MG63 (cell line): ENCODE measurements at regions not wholly inside any gene's neighbourhood (a gene's known extent, or its start where the extent isn't known, plus 50 kb on each side); places are given as distances from the start of the nearest gene placed in this dataset.
"Not testable (repeated sequence)": the region's sequence is repeated elsewhere in the genome, so short reads cannot be mapped to it uniquely, and the experiment has no call there.

Experiments used
- DNase-seq: peaks from one replicate; pipeline ENCODE4 v3.0.0-alpha.2; 2020
- H3K27me3 ChIP-seq: fragments of 250-450 bp; sonication (Bioruptor Pico); 2 replicates; pipeline ENCODE4 v1.5.1; 2020; ENCODE audit warnings: mild to moderate bottlenecking, moderate library complexity
- H3K36me3 ChIP-seq: fragments of 250-450 bp; sonication (Bioruptor Pico); 2 replicates; pipeline ENCODE4 v1.5.1; 2020; ENCODE audit warnings: mild to moderate bottlenecking, moderate library complexity
- H3K4me3 ChIP-seq: fragments of 250-450 bp; sonication (Bioruptor Pico); 2 replicates; pipeline ENCODE4 v1.5.1; 2020; ENCODE audit warnings: mild to moderate bottlenecking, moderate library complexity
- H3K9me3 ChIP-seq: fragments of 250-450 bp; sonication (Bioruptor Pico); 2 replicates; pipeline ENCODE4 v1.5.1; 2020; ENCODE audit warnings: mild to moderate bottlenecking, moderate library complexity

DNA sequence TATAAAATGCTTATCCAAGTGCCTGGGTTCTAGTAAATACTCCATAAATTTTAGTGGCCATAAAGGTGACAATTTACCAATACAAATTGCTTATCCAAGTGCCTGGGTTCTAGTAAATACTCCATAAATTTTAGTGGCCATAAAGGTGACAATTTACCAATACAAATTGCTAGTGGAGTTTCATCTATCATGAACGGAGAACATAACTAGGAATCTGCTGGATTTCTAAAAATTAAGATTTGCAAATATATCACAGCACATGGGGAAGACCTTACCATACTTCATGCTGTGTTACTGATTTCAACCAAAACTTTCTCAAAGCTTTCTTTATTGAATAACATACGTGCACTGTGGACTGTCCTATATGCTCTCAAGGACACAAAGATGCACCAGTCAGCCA lies 1631.4 kb upstream of the FLRT2 start:
- H3K27me3 ChIP-seq, H3K4me3 ChIP-seq, H3K36me3 ChIP-seq, H3K9me3 ChIP-seq, DNase-seq: not testable (repeated sequence)

DNA sequence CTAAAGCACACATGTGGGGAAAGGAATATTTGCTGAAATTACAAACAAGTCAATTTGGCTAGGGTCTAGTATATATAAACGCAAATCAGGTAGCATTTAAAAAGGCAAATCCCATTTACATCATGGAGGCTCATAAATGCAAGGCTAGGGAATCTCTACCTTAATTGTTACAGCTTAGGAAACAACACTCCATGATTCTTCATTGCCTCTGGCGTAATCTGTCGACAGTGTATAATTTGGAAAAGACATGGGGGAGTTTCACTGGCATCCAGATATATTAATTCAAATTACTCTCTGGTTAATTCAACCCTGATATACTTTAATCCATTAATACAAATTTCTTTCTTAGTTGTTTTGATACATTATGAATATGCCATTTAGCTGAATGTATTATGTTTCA lies 1630.2 kb upstream of the FLRT2 start:
- Histone ChIP-seq H3K9me3 (no peaks in the 10 kb centered on the region), H3K4me3 (no peak overlapping the region), H3K36me3 (no peaks in the 10 kb centered on the region), H3K27me3 (no peaks in the 10 kb centered on the region)
- no peak for DNase-seq

DNA sequence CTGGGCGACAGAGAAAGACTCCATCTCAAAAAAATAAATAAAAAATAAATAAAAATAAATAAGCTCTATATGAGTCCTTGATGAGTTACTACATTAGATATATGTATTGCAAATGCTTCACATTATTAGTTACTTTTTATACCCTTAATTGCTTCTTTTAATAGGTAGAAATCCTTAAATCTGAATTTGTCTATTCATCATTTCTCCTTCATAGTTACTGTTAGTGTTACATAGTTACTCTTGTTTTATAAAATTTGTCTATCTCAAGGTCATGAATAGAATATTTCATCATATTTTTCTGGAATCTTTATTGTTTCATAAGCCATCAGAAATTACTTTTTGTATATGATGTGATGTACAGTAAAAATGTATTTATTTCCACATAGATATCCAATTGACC lies 1624.8 kb upstream of the FLRT2 start:
- Histone ChIP-seq H3K27me3 (no peaks in the 10 kb centered on the region), H3K36me3 (no peaks in the 10 kb centered on the region), H3K4me3 (no peak overlapping the region), H3K9me3 (no peaks in the 10 kb centered on the region)
- DNase-seq = no peak

DNA sequence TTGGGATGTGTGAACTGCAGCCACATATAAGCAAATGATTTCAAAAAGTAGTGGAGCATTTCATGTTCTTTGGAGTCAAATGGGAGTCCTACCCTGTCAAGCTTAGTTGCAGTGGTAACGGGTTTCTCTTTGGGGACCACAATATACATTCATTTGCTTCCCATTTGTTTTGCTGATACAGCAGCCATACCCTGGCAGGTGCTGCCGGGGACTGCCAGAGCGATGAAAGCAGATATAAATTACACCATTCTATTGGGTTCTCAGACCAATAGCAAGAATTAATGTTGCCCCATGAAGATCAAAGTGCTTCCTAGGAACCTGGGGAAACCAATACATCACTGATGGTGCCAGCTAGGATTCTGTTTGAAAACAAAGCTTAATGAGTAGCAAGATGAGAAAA lies 1621.5 kb upstream of the FLRT2 start:
- Histone ChIP-seq H3K36me3 (no peaks in the 10 kb centered on the region), H3K4me3 (no peak overlapping the region), H3K9me3 (no peaks in the 10 kb centered on the region), H3K27me3 (no peaks in the 10 kb centered on the region)
- DNase-seq = no peak

DNA sequence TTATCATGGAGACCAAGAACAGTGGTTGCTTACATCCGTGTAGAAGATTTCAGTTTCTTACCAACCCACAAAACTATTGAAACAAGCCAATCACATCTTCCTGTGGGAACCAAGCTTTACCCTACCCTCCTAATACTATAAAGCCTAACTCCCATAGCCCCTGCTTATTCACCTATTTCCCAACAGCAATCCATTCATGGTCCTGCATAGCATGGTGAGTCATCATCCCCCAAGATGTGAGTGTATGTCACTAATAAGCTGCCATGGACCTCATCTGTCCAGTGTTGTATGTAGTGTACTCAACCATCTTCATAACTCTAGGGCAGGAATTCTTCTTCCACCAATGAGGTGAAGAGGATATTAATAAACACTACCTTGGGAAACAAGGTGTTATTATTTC lies 1620.4 kb upstream of the FLRT2 start:
- Histone ChIP-seq H3K36me3 (no peaks in the 10 kb centered on the region), H3K4me3 (no peak overlapping the region), H3K27me3 (no peaks in the 10 kb centered on the region), H3K9me3 (no peaks in the 10 kb centered on the region)
- DNase-seq = no peak

DNA sequence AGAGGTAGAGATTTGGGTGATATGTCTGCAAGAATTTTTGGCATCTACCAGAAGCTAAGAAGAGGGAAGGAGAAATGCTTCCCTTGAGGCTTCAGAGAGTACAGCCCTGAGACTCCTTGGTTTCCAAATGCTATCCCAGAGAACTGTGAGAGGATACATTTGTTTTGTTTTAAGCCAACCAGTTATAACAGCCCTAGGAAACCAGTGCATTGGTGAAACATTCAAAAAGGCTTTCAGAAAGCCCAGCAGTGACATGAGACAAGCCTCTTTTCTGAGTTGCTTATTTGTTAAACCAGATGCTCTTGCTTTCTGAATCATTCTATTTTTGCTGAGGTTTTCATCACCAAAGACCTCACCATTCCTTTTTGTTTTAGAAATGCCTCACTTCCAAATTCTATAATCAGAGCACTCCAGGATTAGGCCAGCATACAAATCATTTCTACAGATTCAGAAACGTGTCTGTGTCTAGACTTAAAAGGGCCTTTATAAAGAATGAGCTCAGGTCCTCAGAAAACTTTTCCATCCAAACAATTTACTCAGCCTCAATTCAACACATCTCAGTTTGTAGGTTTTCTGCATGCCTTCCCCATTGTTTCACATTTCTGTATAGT lies 1617.8 kb upstream of the FLRT2 start:
- Histone ChIP-seq H3K27me3 (no peaks in the 10 kb centered on the region), H3K4me3 (no peak overlapping the region), H3K36me3 (no peaks in the 10 kb centered on the region), H3K9me3 (no peaks in the 10 kb centered on the region)
- DNase-seq = no peak

DNA sequence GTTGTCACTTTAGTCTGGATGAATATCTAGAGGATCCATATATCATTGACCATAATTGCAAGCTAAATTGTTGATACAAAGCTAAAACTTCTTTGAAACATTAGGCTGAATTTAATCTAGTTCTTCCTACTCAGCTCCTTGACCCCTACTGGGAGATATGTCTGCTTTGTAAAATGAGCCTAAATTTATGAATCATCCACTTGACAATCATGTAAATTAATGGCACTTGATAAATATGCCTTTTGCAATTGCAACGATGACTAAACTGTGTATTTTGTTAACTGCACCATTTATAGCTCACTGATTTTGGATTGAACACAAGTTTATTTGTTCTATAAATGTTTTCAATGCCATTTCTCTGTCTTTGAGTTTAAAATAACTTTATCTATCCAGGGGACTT lies 1616.5 kb upstream of the FLRT2 start:
- no peak for DNase-seq
- no peaks in the 10 kb centered on the region for H3K36me3 ChIP-seq
- H3K4me3 ChIP-seq = no peak overlapping the region
- no peaks in the 10 kb centered on the region for H3K27me3 ChIP-seq
- no peaks in the 10 kb centered on the region for H3K9me3 ChIP-seq

DNA sequence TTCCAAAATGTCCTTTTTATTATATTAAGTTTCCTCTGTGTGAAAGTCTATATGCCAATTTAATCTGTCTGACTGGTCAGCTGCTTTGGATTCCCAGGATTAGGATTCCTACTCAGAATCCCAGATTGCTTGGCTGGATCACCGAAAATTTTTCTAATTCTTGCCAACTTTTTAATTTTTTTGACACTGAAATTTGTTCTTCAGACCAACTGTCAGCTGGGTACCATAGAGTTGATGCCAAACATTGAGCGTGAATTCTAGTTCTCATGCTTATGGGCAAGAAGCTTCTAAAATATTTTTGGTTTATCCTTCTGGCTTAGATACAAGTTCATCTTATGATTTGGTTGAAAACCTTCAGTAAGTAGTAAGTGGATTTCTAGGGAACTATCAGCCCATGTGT lies 1611.4 kb upstream of the FLRT2 start:
- no peak overlapping the region for H3K4me3 ChIP-seq
- H3K36me3 ChIP-seq = no peaks in the 10 kb centered on the region
- no peak for DNase-seq
- H3K9me3 ChIP-seq = no peaks in the 10 kb centered on the region
- no peaks in the 10 kb centered on the region for H3K27me3 ChIP-seq

DNA sequence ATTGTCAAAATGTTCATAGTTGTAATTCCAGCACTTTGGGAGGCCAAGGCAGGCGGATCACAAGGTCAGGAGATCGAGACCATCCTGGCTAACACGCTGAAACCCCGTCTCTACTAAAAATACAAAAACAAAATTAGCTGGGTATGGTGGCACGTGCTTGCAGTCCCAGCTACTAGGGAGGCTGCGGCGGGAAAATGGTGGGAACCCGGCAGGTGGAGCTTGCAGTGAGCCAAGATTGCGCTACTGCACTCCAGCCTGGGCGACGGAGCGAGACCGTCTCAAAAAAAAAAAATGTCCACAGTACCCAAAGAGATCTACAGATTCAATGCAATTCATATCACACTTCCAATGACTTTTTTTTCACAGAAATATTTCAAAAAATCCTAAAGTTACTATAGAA lies 1610.3 kb upstream of the FLRT2 start:
- not testable (repeated sequence) for H3K4me3 ChIP-seq, H3K9me3 ChIP-seq, H3K36me3 ChIP-seq, H3K27me3 ChIP-seq, DNase-seq

DNA sequence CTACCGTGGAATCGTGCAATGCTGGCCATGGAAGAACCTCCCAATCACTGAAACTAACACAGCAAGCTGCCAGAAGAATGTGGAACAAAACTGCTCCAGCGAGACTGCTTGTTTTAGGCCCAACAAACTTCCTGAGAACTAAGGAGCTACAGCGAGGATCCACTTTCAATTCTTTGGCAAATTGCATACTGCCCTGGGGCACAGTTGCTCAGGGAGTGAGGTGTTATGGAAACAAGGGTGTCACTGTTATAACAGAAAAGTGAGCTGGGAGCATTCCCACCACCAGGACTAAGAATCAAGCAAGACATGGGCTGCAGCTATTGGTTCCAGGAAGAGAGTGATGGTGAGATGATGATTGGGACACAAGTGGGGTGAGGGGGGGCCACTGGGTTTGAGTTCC lies 1606.1 kb upstream of the FLRT2 start:
- Histone ChIP-seq H3K9me3 (no peaks in the 10 kb centered on the region), H3K27me3 (no peaks in the 10 kb centered on the region), H3K36me3 (no peaks in the 10 kb centered on the region), H3K4me3 (no peak overlapping the region)
- DNase-seq = no peak

DNA sequence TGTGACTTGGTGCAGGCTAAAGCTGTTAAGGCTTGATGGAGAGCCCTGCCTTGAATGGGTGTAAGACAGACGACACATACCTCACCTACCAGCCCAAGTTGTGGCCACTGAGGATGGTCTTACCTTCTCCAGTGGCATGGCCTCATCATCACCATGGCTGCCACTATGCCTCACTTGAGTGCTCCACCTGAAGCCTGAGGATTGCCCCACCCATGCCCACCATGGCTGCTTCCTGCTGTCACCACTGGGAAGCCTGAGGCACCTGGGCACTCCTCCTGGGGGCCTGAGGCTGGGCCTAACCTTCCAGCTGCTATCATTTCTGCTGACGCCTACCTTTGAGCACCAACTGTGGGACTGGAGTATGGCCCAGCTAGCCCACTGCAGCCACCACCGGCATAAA lies 1605.7 kb upstream of the FLRT2 start:
- H3K4me3 ChIP-seq = no peak overlapping the region
- no peaks in the 10 kb centered on the region for H3K9me3 ChIP-seq
- no peaks in the 10 kb centered on the region for H3K36me3 ChIP-seq
- DNase-seq = no peak
- no peaks in the 10 kb centered on the region for H3K27me3 ChIP-seq

DNA sequence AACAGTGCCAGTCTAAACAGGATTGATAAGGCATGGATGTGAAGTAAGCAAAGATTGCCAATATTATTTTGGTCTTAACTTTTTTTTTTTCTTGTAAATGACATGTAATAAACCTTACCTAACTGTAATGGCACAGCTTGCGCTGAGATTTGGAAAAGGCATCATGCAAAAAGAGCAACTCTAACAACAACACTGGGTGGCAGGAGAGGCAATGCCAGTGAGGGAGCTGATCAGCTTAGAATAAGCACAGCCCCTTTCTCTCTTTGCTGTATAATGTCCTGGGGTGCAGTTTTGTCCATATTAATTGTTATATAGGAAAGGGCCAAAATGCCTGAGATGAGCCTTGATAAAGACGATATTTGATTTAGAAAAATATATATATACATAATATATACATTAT lies 1589.7 kb upstream of the FLRT2 start:
- Histone ChIP-seq H3K27me3 (no peaks in the 10 kb centered on the region), H3K36me3 (no peaks in the 10 kb centered on the region), H3K9me3 (no peaks in the 10 kb centered on the region), H3K4me3 (no peak overlapping the region)
- DNase-seq = no peak

DNA sequence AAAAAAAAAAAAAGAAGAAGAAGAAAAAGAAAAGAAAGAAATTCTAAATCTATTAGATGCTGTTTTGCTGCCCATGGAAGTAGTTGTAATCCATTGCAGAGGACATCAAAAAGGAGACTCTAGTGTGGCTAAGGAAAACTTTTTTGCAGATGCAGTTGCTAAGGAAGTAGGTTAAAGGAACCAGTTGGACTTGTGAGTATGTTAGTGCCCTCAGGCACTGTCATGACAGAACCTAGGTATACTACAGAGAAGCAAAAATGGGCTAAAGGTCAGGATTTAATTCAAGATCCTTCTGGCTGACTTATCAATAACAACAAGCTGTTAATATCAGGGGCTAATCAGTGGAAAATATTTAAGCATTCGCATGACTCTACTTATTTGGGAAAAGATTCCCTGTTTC lies 1571.6 kb upstream of the FLRT2 start:
- no peaks in the 10 kb centered on the region for H3K27me3 ChIP-seq
- no peaks in the 10 kb centered on the region for H3K36me3 ChIP-seq
- no peak overlapping the region for H3K4me3 ChIP-seq
- no peaks in the 10 kb centered on the region for H3K9me3 ChIP-seq
- DNase-seq = no peak

DNA sequence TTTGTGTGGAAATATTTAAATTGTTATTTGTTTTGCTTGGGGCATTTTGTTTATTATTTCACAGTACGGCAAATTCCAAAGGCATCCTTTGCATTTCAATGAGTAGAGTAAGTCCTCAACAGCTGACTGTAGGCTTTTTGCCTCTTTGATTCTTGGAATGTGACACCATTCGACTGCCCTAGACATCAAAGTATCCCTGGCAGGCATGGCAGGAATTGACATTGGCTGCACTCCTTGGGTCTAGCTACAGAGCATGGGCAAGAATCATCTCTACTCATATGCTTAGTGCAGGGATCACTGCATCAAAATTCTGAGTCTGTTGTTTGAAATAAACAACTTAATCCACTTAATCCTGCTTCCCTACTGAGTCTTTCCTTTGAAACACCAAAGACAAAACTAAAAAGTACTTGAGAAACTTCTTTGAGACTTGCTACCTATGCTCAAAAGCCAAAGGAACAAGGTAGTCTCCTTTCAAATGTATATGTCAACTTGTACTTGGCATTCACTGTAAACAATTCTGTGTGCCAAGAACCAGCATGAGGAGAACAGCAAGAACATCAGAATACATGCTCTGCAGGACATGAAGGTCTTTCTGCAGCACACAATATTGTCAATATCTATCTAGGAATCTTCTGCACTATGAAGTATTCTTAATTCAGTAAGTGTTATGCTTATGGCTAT lies 1569.0 kb upstream of the FLRT2 start:
- no peak for DNase-seq
- H3K27me3 ChIP-seq = no peaks in the 10 kb centered on the region
- no peaks in the 10 kb centered on the region for H3K36me3 ChIP-seq
- H3K9me3 ChIP-seq = no peaks in the 10 kb centered on the region
- H3K4me3 ChIP-seq = no peak overlapping the region

DNA sequence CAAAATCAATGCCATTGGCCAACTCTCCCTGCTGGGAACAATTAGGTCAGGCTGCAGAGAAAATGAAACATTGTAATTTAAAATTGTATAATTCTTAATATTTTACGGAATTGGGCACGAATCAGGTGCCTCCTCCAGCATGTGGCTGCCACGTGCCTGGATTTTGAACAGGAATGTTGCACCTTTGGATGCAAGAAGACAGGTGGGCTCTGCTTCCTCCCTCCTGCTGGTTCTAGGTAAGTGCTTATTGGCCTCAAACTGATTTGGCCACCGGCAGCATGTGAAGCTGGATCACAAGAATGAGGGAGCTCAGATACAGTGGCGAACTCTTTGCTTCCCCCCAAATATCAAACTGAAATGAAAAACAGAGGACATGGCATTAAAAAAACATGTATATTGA lies 1559.9 kb upstream of the FLRT2 start:
- no peak for DNase-seq

DNA sequence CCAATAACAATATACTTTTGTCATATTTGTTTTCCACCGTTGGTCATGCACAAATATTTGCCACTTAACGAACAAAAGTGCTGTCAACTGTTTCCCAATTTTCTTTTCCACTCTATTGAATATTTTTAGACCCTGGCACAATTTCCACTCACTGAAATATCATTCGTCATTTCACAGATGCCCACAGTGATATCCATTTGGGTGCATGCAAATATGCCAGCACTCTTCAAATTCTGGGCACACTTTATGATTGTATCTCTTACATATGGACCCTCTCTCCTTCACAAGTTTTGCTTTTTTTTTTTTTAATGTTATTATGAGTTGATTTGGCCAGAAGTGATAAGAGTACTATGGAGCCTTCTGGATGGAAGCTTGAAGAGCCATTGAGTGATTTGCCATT lies 1557.3 kb upstream of the FLRT2 start:
- H3K36me3 ChIP-seq = no peaks in the 10 kb centered on the region
- no peak for DNase-seq
- no peaks in the 10 kb centered on the region for H3K27me3 ChIP-seq
- no peaks in the 10 kb centered on the region for H3K9me3 ChIP-seq
- H3K4me3 ChIP-seq = no peak overlapping the region

More for the DNA sequence above, 1559.9 kb upstream of the FLRT2 start:
- Histone ChIP-seq H3K36me3 (no peaks in the 10 kb centered on the region), H3K27me3 (no peaks in the 10 kb centered on the region), H3K4me3 (no peak overlapping the region), H3K9me3 (no peaks in the 10 kb centered on the region)

DNA sequence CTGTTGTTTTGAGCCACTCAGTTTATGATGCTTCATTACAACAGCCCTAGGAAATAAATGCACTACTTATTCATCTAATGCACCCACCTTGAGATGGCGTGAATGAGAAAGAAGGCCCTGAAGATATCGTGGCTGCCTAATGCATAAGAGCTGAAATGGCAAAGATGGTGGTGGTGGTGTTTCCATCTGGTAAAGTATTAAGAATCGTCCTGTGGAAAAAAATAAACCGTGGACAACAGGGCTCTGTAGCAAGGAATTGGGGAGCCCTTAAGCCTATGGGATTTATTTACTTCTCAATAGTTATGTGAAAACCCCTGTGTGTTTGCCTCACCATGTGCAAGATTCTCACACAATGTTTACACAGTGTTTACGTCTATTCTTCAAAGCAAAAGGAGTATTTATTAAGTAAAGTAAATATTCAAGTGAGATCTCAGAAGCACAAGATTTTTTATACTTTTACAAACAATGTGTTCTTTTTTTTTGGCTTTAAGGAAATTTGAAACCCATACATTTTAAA lies 1555.2 kb upstream of the FLRT2 start:
- no peaks in the 10 kb centered on the region for H3K27me3 ChIP-seq

DNA sequence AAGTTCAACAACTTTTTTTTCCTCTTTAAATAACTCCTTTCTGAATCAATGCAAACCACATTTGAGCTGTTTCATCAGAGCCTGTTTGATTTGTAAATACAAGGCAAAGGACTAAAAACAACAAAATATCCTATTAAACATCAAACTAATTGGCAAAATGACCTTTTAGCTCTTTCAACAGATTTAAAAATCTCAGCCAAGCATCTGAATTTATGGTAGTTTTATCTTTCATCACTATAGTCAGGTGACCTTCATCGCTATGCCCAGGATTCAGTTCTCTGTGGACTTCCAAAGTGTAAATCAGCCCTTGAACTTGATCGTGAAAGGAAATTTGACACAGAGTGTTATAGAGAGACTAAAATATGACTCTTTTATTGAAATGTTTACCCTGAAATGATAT lies 1554.5 kb upstream of the FLRT2 start:
- H3K9me3 ChIP-seq = no peaks in the 10 kb centered on the region
- no peaks in the 10 kb centered on the region for H3K36me3 ChIP-seq

More for the DNA sequence above, 1555.2 kb upstream of the FLRT2 start:
- no peaks in the 10 kb centered on the region for H3K36me3 ChIP-seq
- DNase-seq = no peak
- H3K4me3 ChIP-seq = no peak overlapping the region
- no peaks in the 10 kb centered on the region for H3K9me3 ChIP-seq

More for the DNA sequence above, 1554.5 kb upstream of the FLRT2 start:
- Histone ChIP-seq H3K27me3 (no peaks in the 10 kb centered on the region), H3K4me3 (no peak overlapping the region)
- no peak for DNase-seq
